Prostate gland (tissue), 1 donor: ENCODE measurements at regions not wholly inside any gene's neighbourhood (a gene's known extent, or its start where the extent isn't known, plus 50 kb on each side); places are given as distances from the start of the nearest gene placed in this dataset.

Source experiments
- POLR2A ChIP-seq: fragments of 450-650 bp; IDR thresholded peaks from one replicate; pipeline ENCODE4 v1.6.1; 2016; ENCODE audit warnings: antibody characterized with exemption, mild to moderate bottlenecking
- POLR2AphosphoS5 ChIP-seq: sonication (generic); formaldehyde crosslinking; IDR thresholded peaks from one replicate; pipeline ENCODE4 v1.6.1; 2017; ENCODE audit warnings: antibody characterized with exemption

DNA sequence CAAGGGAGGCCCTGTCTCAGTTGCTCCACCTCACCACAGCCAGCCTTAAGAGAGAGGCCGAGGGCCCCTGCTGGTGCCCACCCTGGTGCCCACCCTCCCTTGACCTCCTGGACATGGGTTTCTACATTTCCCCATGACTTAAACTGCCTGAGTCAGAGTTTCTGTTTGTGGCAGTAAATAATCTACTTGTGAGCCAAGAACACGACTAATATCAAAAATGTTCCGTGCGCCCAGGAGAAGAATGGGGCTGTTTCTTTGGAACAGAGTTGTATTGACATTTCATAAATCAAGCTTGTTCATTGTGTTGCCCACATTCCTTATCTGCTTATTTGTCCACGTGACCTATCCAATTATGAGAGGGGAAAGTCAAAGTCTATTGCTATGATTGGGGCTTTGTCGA lies 143.5 kb downstream of the ANKRD60 start:
- TF ChIP-seq POLR2A: no peak
- TF ChIP-seq POLR2AphosphoS5: peak; percentile 90
